ENCODE measurements at regions not wholly inside any gene's neighbourhood (a gene's known extent, or its start where the extent isn't known, plus 50 kb on each side); places are given as distances from the start of the nearest gene placed in this dataset.

GRCh38 chr7:12766416-12766815 is 79.0 kb downstream of the ARL4A start:
- peaks cover 3% of the 10 kb centered on the region for H3K4me1 ChIP-seq (ENCODE audit: insufficient read depth)
- DNase-seq (ENCODE audit: extremely low spot score) = no peak
- no peak overlapping the region for H3K4me3 ChIP-seq (ENCODE audit: low read depth, low read length)
- H3K27ac ChIP-seq (ENCODE audit: low read depth) = no peak overlapping the region
- H3K36me3 ChIP-seq (ENCODE audit: insufficient read depth) = no peaks in the 10 kb centered on the region

- Histone ChIP-seq H3K4me3 (ENCODE audit: low read depth, low read length) (no peak overlapping the region), H3K27ac (ENCODE audit: low read depth) (no peak overlapping the region), H3K36me3 (ENCODE audit: insufficient read depth) (no peaks in the 10 kb centered on the region), H3K4me1 (ENCODE audit: insufficient read depth) (peaks cover 3% of the 10 kb centered on the region)
- no peak for DNase-seq (ENCODE audit: extremely low spot score)
- WGBS = 49% methylated on average over 1 of the region's 1 CpG
Observed at GRCh38 chr7:12768948-12769347, 81.5 kb downstream of the ARL4A start.

GRCh38 chr7:12769444-12769843 is 82.0 kb downstream of the ARL4A start:
- H3K27ac ChIP-seq (ENCODE audit: low read depth) = no peak overlapping the region
- DNase-seq (ENCODE audit: extremely low spot score) = no peak
- H3K4me1 ChIP-seq (ENCODE audit: insufficient read depth) = peaks cover 3% of the 10 kb centered on the region
- H3K4me3 ChIP-seq (ENCODE audit: low read depth, low read length) = no peak overlapping the region
- 90% methylated on average over 1 of the region's 1 CpG for WGBS
- H3K36me3 ChIP-seq (ENCODE audit: insufficient read depth) = no peaks in the 10 kb centered on the region

GRCh38 chr7:12770227-12770975 is 83.0 kb downstream of the ARL4A start:
- Histone ChIP-seq H3K27ac (ENCODE audit: low read depth) (no peak overlapping the region), H3K4me3 (ENCODE audit: low read depth, low read length) (no peak overlapping the region), H3K4me1 (ENCODE audit: insufficient read depth) (peaks cover 3% of the 10 kb centered on the region), H3K36me3 (ENCODE audit: insufficient read depth) (no peaks in the 10 kb centered on the region)
- no peak for DNase-seq (ENCODE audit: extremely low spot score)
- 22% methylated on average over 3 of the region's 3 CpGs for WGBS

GRCh38 chr7:12771378-12771877 is 84.0 kb downstream of the ARL4A start:
- no peak overlapping the region for H3K27ac ChIP-seq (ENCODE audit: low read depth)
- H3K4me3 ChIP-seq (ENCODE audit: low read depth, low read length) = no peak overlapping the region
- H3K36me3 ChIP-seq (ENCODE audit: insufficient read depth) = no peaks in the 10 kb centered on the region
- WGBS = 12% methylated on average over 7 of the region's 7 CpGs
- peak; percentile 59 for DNase-seq (ENCODE audit: extremely low spot score)
- peaks cover 3% of the 10 kb centered on the region for H3K4me1 ChIP-seq (ENCODE audit: insufficient read depth)

- DNase-seq (ENCODE audit: extremely low spot score) = no peak
- WGBS = 99% methylated on average over 4 of the region's 4 CpGs
- Histone ChIP-seq H3K4me1 (ENCODE audit: insufficient read depth) (peaks cover 3% of the 10 kb centered on the region), H3K4me3 (ENCODE audit: low read depth, low read length) (no peak overlapping the region), H3K27ac (ENCODE audit: low read depth) (no peak overlapping the region), H3K36me3 (ENCODE audit: insufficient read depth) (no peaks in the 10 kb centered on the region)
Observed at GRCh38 chr7:12772768-12773167, 85.3 kb downstream of the ARL4A start.

GRCh38 chr7:12777257-12777656 is 89.8 kb downstream of the ARL4A start:
- 94% methylated on average over 2 of the region's 2 CpGs for WGBS
- no peak overlapping the region for H3K27ac ChIP-seq (ENCODE audit: low read depth)
- no peaks in the 10 kb centered on the region for H3K36me3 ChIP-seq (ENCODE audit: insufficient read depth)
- H3K4me3 ChIP-seq (ENCODE audit: low read depth, low read length) = no peak overlapping the region
- H3K4me1 ChIP-seq (ENCODE audit: insufficient read depth) = no peaks in the 10 kb centered on the region
- no peak for DNase-seq (ENCODE audit: extremely low spot score)

GRCh38 chr7:12779947-12780346 is 92.5 kb downstream of the ARL4A start:
- DNase-seq (ENCODE audit: extremely low spot score) = no peak
- 72% methylated on average over 3 of the region's 3 CpGs for WGBS
- no peaks in the 10 kb centered on the region for H3K36me3 ChIP-seq (ENCODE audit: insufficient read depth)
- no peak overlapping the region for H3K27ac ChIP-seq (ENCODE audit: low read depth)
- no peaks in the 10 kb centered on the region for H3K4me1 ChIP-seq (ENCODE audit: insufficient read depth)
- no peak overlapping the region for H3K4me3 ChIP-seq (ENCODE audit: low read depth, low read length)

- Histone ChIP-seq H3K36me3 (ENCODE audit: insufficient read depth) (no peaks in the 10 kb centered on the region), H3K27ac (ENCODE audit: low read depth) (no peak overlapping the region), H3K4me3 (ENCODE audit: low read depth, low read length) (no peak overlapping the region), H3K4me1 (ENCODE audit: insufficient read depth) (no peaks in the 10 kb centered on the region)
- no peak for DNase-seq (ENCODE audit: extremely low spot score)
- 55% methylated on average over 1 of the region's 1 CpG for whole genome bisulfite sequencing
Observed at GRCh38 chr7:12783421-12784095, 96.1 kb downstream of the ARL4A start.

GRCh38 chr7:12785473-12785872 is 98.0 kb downstream of the ARL4A start:
- Histone ChIP-seq H3K27ac (ENCODE audit: low read depth) (no peak overlapping the region), H3K36me3 (ENCODE audit: insufficient read depth) (no peaks in the 10 kb centered on the region), H3K4me3 (ENCODE audit: low read depth, low read length) (no peak overlapping the region), H3K4me1 (ENCODE audit: insufficient read depth) (no peaks in the 10 kb centered on the region)
- no peak for DNase-seq (ENCODE audit: extremely low spot score)
- 92% methylated on average over 4 of the region's 4 CpGs for WGBS

- 79% methylated on average over 4 of the region's 4 CpGs for WGBS
- no peak for DNase-seq (ENCODE audit: extremely low spot score)
- no peaks in the 10 kb centered on the region for H3K36me3 ChIP-seq (ENCODE audit: insufficient read depth)
Observed at GRCh38 chr7:12786494-12786893, 99.1 kb downstream of the ARL4A start.

GRCh38 chr7:12788171-12788570 is 100.7 kb downstream of the ARL4A start:
- 83% methylated on average over 2 of the region's 2 CpGs for WGBS
- DNase-seq (ENCODE audit: extremely low spot score) = no peak
- no peaks in the 10 kb centered on the region for H3K4me1 ChIP-seq (ENCODE audit: insufficient read depth)
- no peaks in the 10 kb centered on the region for H3K36me3 ChIP-seq (ENCODE audit: insufficient read depth)
- no peak overlapping the region for H3K4me3 ChIP-seq (ENCODE audit: low read depth, low read length)
- no peak overlapping the region for H3K27ac ChIP-seq (ENCODE audit: low read depth)

More at GRCh38 chr7:12786494-12786893, 99.1 kb downstream of the ARL4A start:
- Histone ChIP-seq H3K4me3 (ENCODE audit: low read depth, low read length) (no peak overlapping the region), H3K27ac (ENCODE audit: low read depth) (no peak overlapping the region), H3K4me1 (ENCODE audit: insufficient read depth) (no peaks in the 10 kb centered on the region)

GRCh38 chr7:12788591-12788990 is 101.2 kb downstream of the ARL4A start:
- H3K4me3 ChIP-seq (ENCODE audit: low read depth, low read length) = no peak overlapping the region
- DNase-seq (ENCODE audit: extremely low spot score) = no peak
- no peaks in the 10 kb centered on the region for H3K36me3 ChIP-seq (ENCODE audit: insufficient read depth)
- no peaks in the 10 kb centered on the region for H3K4me1 ChIP-seq (ENCODE audit: insufficient read depth)
- 81% methylated on average over 4 of the region's 4 CpGs for WGBS
- no peak overlapping the region for H3K27ac ChIP-seq (ENCODE audit: low read depth)

GRCh38 chr7:12794722-12795302 is 107.4 kb downstream of the ARL4A start:
- WGBS = 79% methylated on average over 3 of the region's 3 CpGs
- DNase-seq (ENCODE audit: extremely low spot score) = no peak

More at GRCh38 chr7:12794722-12795302, 107.4 kb downstream of the ARL4A start:
- Histone ChIP-seq H3K4me3 (ENCODE audit: low read depth, low read length) (no peak overlapping the region), H3K4me1 (ENCODE audit: insufficient read depth) (no peaks in the 10 kb centered on the region), H3K36me3 (ENCODE audit: insufficient read depth) (no peaks in the 10 kb centered on the region), H3K27ac (ENCODE audit: low read depth) (no peak overlapping the region)

Data from urinary bladder (tissue), 3 donors.